Activated CD8-positive, alpha-beta memory T cell treated with anti-CD3 and anti-CD28 coated beads for 36 hours (primary cell): ENCODE measurements at regions not wholly inside any gene's neighbourhood (a gene's known extent, or its start where the extent isn't known, plus 50 kb on each side); places are given as distances from the start of the nearest gene placed in this dataset.
"Not testable (repeated sequence)": the region's sequence is repeated elsewhere in the genome, so short reads cannot be mapped to it uniquely, and the experiment has no call there.

ENCODE experiments used
- CTCF ChIA-PET: fragments of 350-600 bp; sonication (Branson Sonifier 250); formaldehyde crosslinking; loops from one replicate; lab custom pipeline; 2021; ENCODE audit warnings: antibody characterized with exemption; lab: Charles Lee
- POLR2A ChIA-PET: fragments of 350-600 bp; sonication (Branson Sonifier 250); formaldehyde crosslinking; loops from one replicate; lab custom pipeline; 2021; ENCODE audit warnings: antibody characterized with exemption; lab: Charles Lee

DNA sequence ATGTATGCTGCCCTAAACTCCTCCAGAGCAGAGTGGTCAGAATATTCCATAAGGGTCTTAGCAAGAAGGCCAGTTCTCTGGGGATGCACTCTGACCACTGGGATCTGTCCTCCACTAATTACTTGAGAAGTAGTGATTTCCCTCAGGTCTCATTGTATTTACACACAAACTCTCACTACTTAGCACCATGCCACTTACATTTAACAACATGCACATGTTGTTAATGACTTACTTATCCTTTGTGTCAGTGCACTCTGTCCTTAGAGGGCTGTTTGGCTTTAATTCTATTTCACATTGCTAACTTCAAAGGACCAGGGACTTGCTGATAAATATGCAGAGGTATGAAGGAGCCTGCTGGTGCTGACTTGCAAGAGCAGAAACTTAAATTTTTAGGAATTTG, 1415.5 kb upstream of the ACVR2A start:
- ChIA-PET POLR2A (no interaction called here), CTCF (no interaction called here)

DNA sequence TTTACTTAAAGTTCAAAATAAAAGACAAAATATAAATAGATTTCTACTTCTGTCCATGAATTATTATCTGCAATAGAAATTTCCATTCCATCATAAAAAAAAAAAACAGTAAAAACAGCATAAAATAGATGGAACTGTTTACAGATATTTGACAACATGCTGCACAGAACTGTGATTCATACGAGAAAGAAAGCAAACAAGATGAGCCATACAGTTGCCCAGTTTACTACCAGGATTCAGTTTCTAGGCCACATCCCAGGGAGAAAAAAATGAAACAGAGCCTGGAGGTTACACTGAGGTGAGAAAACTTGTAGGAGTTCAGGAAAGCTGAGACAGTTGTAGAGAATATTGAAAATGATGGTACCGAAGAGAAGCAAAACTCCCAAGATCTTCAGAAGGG, 1426.9 kb upstream of the ACVR2A start:
- CTCF ChIA-PET = no interaction called here

DNA sequence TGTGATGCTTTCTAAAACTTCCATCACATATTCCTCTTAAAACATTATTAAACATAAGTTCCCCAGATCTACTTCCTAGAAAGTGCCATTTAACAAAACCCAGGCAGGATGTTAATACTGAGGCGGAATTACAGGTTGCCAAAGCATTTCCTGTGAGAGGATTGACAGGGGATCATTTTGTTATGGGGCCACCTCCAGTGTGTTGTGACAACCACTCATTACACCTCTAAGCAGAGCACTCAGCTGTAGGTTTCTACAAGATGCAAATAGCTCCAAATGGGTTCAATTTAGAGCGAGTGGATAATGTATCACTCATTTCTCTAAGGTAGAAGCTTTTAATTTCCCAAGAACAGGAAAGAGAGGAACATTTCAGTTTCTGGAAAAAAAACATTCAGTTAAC, 1429.5 kb upstream of the ACVR2A start:
- POLR2A ChIA-PET = no interaction called here
- CTCF ChIA-PET = no interaction called here

More for the DNA sequence above, 1426.9 kb upstream of the ACVR2A start:
- POLR2A ChIA-PET = no interaction called here

DNA sequence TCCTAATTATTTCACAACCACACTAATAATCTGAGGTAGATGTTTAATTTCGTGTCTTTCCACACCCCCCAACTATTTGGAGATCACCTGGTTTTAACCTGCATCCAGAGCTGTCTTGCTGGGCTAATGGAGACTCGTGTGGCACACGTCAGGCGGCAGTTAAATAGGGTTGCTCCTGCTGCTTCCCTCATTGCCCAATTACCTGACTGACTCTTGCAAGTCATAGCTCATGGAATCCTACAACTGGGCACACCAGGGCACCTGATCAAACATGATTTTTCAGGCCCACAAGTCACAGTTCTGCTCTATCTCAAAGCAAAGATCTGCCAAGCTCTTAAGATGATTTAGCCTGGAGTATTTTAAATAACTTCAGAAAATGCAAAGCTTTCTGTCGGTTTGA, 1430.4 kb upstream of the ACVR2A start:
- CTCF ChIA-PET = no interaction called here
- POLR2A ChIA-PET = no interaction called here

DNA sequence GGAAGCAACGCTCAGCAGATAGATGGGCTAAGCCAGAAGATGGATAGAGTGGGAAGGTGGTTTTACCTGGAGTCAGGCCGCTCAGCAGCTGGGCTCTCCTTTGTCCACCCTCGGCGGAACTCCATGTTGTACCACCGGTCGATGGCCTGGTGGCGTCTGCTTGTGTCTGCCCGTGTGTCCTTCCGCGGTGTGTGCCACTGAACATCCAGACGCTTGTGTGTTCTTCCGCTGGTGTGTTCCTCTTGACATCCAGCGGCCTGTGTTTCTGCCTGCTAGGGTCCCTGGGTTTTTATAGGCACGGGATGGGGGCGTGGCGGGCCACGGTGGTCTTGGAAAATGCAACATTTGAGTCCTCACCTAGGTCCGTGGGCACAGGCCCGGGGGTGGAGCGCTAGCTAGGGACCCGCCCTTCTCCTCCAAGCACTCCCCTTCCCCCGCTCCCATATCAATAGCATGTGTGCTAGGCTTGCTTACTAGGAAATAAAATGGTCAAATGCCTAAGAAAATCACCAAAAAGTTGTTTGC, 1431.7 kb upstream of the ACVR2A start:
- ChIA-PET CTCF (no interaction called here), POLR2A (no interaction called here)

DNA sequence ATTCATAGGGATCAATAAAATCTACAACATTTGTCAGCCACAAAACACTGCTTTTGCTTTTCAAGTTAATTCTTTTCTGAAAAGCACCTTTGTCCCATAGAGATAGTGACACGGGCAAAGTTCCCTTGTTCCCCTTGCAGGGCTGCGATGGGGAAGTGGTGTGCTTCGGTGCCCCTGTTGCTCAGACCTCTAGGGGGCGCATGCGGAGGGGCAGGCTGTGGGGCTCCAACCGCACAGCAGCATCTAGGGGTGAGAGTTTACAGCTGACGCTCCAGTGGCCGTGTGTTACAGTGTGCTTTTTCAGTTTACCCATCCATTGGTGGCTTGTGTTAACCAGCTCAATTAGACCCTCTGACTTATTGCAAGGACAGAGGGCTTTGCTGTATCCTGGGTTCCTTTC, 1432.2 kb upstream of the ACVR2A start:
- POLR2A ChIA-PET = no interaction called here
- CTCF ChIA-PET = no interaction called here

DNA sequence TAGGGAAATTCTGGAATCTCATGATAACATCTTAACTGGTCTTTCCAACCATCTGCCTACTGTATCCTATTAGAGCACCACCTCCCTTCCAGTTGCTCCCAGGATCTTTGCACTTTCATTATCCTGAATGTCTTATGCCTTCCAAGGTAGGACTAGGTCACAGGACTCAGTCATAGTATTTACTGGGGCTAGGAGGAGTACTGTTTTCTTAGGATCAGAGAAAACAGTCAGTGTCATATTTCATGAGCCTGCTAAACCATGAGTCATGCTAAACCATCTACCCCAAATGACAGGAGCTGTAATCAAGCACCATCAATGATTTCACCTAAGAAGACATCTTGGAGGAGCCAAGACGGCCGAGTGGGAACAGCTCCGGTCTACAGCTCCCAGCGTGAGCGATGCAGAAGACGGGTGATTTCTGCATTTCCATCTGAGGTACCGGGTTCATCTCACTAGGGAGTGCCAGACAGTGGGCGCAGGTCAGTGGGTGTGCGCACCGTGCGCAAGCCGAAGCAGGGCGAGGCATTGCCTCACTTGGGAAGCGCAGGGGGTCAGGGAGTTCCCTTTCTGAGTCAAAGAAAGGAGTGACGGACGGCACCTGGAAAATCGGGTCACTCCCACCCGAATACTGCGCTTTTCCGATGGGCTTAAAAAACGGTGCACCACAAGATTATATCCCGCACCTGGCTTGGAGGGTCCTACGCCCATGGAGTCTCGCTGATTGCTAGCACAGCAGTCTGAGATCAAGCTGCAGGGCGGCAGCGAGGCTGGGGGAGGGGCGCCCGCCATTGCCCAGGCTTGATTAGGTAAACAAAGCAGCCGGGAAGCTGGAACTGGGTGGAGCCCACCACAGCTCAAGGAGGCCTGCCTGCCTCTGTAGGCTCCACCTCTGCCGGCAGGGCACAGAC, 1439.2 kb upstream of the ACVR2A start:
- POLR2A ChIA-PET, CTCF ChIA-PET: not testable (repeated sequence)

DNA sequence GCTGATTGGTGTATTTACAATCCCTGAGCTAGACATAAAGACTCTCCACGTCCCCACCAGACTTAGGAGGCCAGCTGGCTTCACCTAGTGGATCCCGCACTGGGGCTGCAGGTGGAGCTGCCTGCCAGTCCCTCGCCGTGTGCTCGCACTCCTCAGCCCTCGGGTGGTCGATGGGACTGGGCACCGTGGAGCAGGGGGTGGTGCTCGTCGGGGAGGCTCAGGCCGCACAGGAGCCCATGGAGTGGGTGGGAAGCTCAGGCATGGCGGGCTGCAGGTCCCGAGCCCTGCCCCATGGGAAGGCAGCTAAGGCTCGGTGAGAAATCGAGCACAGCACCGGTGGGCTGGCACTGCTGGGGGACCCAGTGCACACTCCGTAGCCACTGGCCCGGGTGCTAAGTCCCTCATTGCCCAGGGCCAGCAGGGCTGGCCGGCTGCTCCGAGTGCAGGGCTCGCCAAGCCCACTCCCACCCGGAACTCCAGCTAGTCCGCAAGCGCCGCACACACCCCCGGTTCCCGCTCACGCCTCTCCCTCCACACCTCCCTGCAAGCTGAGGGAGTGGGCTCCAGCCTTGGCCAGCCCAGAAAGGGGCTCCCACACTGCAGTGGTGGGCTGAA, 1441.2 kb upstream of the ACVR2A start:
- POLR2A ChIA-PET, CTCF ChIA-PET: not testable (repeated sequence)

DNA sequence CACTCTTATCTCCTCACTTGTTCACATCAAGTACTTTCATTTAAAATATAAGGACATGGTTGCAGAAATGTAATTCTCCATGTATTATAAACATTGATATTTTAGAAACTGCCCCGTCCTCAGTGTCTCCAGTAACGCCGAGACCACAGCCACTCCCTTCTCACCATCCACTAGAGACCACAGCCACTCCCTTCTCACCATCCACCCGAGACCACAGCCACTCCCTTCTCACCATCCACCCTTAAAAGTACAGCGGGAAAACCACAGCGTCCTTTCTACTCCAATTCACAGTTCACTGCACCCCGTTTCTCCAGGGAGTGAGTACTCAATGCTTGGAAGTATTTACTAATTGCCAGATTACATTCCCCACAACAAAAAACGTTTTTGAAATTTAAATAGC, 1452.2 kb upstream of the ACVR2A start:
- CTCF ChIA-PET = no interaction called here
- POLR2A ChIA-PET = no interaction called here

DNA sequence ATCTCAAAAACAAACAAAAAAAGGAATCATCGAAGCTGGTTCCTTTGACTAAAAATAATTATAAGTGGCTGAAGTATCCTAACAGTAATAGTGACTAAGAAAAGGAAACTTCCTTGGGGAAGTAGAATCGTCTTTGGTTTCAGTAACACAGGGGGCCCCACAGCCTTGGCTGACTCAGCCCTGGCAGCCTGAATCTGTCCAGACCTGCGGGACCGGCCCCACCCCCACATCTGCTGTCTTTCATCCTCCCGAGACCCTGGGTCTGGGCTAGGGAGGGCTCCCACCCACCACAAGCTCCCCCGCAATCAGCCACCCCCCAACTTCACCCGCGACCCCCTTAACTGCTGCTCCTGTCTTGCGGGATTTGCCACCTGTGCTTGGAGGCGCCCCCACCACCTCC, 1452.6 kb upstream of the ACVR2A start:
- ChIA-PET CTCF (no interaction called here), POLR2A (no interaction called here)

DNA sequence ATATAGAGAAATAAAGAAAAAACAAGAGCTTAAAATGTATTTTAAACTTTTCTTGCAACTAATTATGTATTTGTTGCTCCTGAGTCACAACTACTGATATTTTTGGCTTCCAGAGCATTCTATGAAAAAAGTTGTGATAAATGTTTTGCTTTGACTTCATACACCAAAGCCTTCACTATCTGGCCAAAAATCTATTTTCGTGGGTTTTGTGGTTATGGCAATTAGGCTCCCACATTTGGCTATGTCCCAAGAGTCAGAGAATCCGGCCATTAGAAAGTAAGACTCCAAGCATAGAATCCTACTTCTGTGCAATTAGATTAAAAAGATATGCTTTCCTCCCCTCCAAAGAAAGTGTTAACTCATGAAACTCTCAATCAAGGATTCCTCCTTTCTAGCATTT, 1456.1 kb upstream of the ACVR2A start:
- ChIA-PET CTCF (no interaction called here), POLR2A (no interaction called here)

DNA sequence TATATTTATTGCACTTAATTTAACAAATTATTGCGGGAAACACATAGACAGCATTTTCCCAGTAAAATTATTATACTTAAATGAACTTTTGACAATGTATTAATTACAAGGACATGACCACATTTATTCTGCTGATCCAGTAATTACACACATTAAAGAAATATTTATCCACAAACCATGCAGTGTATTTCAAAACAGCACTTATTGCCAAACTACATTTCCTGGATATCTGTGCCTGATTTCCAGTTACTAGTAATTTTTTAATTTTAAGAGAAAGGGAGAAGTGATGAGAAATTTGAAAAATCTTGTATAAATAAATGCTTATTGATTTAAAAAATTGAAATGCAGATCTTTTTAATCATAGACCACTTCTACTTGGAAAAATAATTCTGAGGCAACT, 1458.7 kb upstream of the ACVR2A start:
- CTCF ChIA-PET = no interaction called here

DNA sequence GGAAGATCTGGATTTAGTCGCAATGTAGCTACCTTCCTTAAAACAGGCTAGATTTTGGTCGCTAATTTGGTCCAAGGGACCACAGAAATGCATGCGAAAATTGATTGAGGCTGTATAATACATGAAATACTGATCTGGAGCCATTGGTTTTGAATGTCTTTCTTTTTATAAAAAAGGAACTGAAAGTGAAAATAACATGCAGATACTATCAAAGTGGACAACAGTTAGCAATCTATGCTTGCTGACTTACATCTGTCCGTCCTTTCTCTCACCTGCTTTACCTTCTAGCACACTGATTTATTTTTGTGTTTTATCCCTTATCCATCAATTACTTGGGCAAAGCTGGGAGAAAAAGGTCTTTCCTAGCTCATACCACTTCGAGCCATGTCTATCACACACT, 1459.8 kb upstream of the ACVR2A start:
- ChIA-PET CTCF (no interaction called here), POLR2A (no interaction called here)

More for the DNA sequence above, 1458.7 kb upstream of the ACVR2A start:
- POLR2A ChIA-PET = no interaction called here

DNA sequence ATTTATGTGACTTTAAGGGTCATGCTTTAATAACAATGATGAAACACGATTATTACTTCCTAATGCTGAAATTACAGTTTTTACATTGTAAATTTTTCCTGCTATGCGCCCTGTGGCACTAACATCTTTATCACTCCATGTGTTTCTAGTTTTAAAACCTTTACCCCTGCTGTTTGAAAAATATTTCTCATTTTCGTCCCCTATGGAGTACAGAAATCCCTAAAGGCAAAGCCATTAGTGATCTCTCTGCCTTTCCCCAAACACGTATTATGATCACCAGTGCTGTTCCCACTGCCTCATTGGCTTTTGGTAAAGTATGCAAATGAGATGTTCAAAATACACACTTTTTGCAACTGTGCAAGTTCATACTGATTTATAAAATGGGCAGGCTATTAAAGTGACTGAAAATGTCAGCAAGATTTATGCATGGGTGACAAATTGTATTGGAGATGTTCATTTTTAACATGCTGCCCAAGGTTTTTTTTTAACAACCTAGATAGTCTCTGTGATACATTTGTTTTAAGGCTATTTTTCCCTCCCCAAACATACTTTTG, 1468.2 kb upstream of the ACVR2A start:
- ChIA-PET POLR2A (no interaction called here), CTCF (no interaction called here)

DNA sequence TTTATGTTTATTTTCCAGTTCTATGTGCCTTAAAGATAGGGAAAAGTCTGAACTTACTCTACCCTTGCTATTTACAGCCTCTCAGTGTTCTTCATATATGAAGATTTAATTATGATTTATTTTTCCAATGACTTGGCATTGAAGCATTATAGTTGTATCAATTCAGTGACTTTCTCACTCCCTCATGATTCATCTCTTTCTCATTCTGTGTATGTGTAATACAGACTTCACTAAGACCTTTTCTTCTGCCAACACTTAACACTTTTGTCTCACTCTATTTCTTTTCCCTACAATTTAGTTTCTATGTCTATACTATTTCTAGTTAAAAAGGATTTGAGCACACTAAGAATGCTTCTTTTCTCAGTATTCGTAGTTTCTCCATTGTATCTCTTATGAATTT, 1470.3 kb upstream of the ACVR2A start:
- POLR2A ChIA-PET = no interaction called here
- CTCF ChIA-PET = no interaction called here

DNA sequence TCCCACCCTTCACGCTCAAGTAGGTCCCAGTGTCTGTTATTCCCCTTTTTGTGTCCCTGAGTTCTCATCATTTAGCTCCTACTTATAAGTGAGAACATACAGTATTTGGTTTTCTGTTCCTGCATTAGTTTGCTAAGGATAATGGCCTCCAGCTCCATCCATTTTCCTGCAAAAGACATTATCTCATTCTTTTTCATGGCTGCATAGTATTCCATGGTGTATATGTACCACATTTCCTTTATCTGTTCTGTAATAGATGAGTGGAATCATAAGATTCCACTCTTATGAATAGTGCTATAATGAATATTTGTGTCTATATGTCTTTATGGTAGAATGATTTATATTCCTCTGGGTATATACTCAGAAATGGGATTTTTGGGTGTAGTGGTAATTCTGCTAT, 1473.5 kb upstream of the ACVR2A start:
- POLR2A ChIA-PET, CTCF ChIA-PET: not testable (repeated sequence)

DNA sequence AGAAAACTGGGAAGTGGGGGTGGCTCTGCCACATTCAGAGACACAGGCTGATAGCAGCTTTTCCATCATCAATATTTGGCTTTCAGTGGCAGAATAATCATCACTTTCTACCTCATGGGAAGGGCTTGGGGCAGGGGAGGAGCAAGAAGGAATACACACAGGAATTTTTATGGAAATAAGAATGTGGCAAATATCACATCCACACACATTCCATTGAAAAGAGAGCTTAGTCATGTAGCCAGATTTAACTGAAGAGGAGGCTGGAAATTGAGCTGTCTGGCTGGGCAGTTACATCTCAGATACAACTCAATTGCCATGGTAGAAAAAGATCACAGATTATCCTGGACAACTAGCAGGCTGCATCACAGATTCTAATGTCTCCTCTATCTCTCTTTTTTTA, 1474.0 kb upstream of the ACVR2A start:
- ChIA-PET POLR2A (no interaction called here), CTCF (no interaction called here)

DNA sequence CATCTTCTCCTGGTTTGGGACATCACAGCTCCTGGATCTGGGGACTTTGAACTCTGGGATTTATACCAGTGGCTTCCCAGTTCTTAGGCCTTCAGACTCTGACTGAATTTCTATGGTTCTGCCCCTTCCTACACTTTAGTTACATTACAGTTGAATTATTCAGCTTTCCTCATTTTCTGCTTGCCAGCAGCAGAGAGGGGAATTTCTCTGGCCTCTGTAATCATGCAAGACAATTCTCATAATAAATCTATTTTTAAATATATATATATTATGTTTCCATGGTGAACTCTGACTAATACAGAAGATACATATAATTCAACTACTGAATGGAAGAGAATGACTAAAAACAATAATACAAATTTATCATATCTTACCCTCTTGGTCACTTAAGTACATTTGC, 1478.6 kb upstream of the ACVR2A start:
- ChIA-PET CTCF (no interaction called here), POLR2A (no interaction called here)

DNA sequence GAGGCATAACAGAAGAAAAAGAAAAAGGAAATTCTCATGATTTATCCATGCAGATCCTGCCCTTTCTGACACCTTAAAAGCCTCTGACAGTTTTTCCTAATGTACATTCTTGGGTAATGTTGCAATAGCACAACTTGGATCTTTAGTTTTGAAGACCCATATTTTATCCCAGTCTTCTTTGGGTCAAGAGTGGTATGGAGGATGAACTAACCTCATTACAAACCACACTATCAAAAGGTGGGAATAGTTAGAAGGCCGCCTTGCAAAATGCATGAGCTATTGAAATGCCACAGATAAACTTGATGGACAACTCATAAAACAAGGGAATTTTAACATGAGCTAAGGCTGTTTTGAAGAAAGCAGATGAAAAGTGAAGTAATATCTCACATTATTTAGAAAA, 1479.8 kb upstream of the ACVR2A start:
- CTCF ChIA-PET = no interaction called here
- POLR2A ChIA-PET = no interaction called here

DNA sequence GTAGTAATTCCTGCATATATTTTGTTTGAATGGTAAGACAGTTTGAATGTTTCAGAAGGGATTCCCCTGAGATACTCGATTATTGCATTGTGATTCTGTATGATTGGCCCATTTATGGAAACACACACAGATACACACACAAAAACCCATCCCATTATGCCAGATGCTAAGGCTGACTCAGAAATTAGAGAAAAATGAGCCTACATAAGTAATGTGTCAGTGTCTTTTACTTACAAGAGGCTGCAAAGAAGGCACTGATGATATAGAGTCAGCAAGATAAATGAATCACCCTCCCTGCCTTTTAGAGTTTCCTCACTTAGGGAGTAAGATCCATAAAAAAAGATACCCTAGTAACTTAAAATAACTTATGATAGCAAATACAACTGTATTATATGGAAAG, 1481.1 kb upstream of the ACVR2A start:
- POLR2A ChIA-PET = no interaction called here
- CTCF ChIA-PET = no interaction called here

DNA sequence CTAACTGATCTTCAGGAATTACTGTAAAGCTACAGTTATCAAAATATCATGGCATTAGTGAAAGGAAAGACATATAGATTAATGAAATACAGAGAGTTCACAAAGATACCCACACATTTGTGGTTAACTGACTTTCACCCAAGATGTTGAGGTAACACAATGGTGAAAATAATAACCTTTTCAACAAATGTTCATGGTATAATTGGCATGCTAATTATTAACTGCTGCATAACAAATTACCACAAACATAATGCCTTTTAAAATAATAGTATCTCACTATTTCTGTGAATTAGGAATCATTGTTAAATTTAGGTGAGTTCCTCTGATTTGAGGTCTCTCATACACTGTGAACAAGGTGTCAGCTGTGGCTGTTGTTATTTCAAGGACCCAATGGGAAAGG, 1493.1 kb upstream of the ACVR2A start:
- CTCF ChIA-PET = no interaction called here
- POLR2A ChIA-PET = no interaction called here
